HG03196 (cell line): ENCODE measurements at regions not wholly inside any gene's neighbourhood (a gene's known extent, or its start where the extent isn't known, plus 50 kb on each side); places are given as distances from the start of the nearest gene placed in this dataset.

Source experiments
- ATAC-seq: cut with Tn5 transposase; IDR thresholded peaks from one replicate; pipeline ENCODE4 v1.9.1; 2021; ENCODE audit not compliant: unreplicated experiment

GRCh38 chr3:154584974-154585373 is 155.0 kb upstream of the GPR149 start:
- ATAC-seq = no peak

DNA sequence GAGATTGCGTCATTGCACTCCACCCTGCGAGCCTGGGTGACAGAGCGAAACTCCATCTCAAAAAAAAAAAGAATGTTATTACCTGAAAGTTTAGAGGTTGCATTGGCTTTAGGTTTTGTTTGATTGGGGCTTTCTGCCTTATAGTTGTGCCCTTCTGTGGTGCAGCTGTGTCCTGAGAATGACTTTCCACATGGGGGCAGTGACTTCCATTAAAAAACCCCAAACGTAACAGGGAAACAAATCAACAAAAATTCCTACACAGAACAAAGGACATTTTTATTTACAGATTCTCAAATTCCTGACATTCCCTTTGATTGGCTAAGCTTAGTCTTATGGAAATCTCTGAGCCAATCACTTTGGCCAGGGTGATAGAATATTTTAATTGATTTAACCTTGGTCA is 154.1 kb upstream of the GPR149 start:
- no peak for ATAC-seq

GRCh38 chr3:154583086-154583634 is 153.2 kb upstream of the GPR149 start:
- ATAC-seq = no peak

- no peak for ATAC-seq
Measured at GRCh38 chr3:154582501-154582900, 152.5 kb upstream of the GPR149 start.

GRCh38 chr3:154571553-154572226 is 141.7 kb upstream of the GPR149 start:
- ATAC-seq = no peak

DNA sequence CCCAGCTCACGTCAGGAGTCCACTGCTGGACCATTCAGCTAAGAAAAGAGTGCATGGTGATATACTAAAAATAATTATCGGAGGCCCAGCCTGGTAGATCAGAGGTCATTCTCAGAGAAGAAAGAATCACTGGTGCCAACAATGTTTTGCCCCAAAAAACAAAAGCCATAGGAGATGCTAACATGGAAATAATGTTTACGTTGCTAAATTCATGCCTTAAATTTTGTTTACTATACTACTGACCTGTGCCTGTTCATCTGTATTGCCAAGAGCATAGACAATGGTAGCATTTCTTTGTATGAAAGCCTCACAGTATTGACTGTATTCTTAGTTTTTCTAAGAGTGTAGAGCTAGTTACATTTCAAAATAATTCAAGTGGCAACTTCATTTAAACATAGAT is 138.1 kb upstream of the GPR149 start:
- no peak for ATAC-seq

DNA sequence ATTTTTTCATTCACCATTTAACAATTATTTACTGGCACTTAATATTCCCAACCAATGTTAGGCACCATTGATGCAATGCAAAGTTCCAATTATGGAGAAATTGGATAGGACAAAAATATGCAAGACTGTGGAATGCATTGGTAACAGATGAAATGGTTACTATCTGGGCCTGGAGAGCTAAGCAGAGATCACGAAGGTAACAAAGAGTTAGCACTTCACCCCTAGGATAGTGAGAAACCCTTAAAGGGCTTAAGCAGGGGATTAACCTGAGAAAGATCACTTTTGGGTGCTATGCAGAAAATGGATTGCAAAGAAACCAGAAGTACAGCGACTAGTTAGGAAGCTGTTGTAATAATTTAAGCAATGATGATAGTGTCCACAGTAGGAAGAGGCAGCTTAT is 129.6 kb upstream of the GPR149 start:
- ATAC-seq = no peak

DNA sequence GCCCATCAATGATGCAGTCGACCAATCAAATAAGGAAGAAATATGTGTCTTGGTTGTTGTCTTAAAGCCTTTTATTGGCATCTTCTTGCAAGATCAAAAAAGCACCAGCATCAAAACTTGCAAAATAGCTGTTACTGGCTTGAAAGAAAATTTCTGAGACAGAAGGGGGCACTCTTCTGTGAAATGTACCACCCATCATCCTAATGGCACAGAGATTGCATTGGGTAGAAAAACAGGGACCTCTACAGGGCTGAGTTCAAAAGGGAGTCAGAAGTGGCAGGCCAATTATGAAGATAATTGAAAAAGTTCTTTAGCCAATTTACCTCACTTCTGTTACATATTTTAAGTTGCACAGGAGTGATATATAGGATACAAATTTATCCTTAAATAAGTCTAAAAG is 122.3 kb upstream of the GPR149 start:
- no peak for ATAC-seq

- ATAC-seq = no peak
Measured at GRCh38 chr3:154549391-154549790, 119.4 kb upstream of the GPR149 start.

GRCh38 chr3:154548341-154548740 is 118.4 kb upstream of the GPR149 start:
- ATAC-seq = no peak

DNA sequence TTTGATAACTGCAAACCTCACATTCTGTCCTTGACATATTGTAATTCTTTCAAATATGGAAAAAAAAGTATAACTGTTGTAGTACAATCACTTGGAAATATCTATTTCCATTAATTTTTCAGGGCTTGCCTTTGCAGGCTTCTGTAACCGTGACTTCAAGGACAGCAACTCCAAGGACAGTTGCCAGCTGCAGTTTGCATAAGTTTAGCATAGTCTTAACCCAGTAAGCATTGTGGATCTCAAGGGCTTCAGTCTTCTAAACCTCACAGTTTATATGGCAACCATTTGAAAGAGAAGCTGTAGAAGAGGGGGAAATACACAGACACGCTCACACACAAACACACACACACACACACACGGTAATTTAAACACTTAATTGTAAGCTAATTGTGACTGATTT is 112.8 kb upstream of the GPR149 start:
- no peak for ATAC-seq

DNA sequence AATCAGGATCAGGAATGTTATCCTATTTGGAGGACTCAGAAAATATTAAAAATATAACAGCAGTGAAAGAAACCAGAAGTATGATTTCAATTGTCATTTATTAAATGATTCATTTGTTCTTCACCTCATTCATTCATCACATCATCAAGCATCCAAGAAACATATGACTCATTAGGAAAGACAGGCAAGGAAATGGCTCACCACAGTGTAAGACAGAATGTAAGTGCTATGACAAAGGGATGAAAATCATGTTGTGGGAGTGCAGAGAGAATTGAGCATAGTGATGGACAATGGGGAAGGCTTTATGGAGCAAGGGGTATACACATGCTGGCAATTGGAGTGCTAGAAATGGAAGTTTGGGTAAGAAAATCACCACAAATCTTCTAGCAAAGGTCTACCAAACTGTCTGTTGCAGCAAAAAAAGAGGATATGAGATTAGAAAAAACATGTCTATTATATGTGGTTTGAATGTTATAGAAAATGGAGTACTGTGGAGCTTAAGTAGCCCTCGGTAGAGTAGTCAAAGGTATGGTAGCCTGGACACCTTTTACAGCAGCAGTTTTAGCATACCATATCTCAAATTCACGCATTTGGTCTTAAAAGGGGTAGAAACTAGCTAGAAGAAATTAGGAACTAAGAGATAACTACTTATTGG is 111.1 kb upstream of the GPR149 start:
- no peak for ATAC-seq

GRCh38 chr3:154538566-154539360 is 108.8 kb upstream of the GPR149 start:
- no peak for ATAC-seq

GRCh38 chr3:154536751-154537150 is 106.8 kb upstream of the GPR149 start:
- no peak for ATAC-seq

GRCh38 chr3:154522036-154522602 is 92.1 kb upstream of the GPR149 start:
- no peak for ATAC-seq

GRCh38 chr3:154517404-154517803 is 87.4 kb upstream of the GPR149 start:
- no peak for ATAC-seq

GRCh38 chr3:154515921-154516320 is 85.9 kb upstream of the GPR149 start:
- no peak for ATAC-seq

GRCh38 chr3:154510780-154511179 is 80.8 kb upstream of the GPR149 start:
- no peak for ATAC-seq

DNA sequence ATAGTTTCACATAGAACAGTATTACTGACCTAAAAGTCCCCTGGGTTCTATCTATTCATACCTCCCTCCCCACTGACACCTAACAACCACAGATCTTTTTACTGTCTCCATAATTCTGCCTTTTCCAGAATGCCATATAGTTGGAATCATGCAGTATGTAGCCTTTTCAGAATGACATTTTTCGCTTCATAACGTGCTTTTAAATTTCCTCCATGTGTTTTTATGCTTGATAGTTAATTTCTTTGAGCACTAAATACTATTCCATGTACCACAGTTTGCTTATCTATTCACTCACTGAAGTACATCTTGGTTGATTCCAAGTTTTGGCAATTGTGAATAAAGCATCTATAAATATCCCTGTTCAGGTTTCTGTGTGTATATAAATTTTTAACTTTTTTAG is 77.7 kb upstream of the GPR149 start:
- ATAC-seq = no peak

DNA sequence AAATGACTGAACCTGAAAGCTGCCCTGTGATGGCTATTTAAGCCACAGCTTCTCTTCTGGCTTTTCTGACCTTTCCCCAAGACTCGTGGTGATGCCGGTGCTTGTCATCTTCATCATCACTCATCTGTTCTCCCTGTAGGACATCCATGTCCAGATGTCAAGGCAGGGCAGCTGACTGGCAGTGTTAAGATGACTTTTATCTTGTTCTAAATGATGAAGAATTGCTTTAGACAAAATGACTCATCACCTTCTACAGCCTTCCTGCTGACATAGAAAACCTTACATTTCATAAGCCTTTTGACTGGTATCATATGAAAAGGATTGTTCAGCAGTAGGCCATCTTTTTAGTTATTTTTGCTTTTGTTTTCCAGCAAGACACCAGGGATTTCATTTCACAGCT is 67.0 kb upstream of the GPR149 start:
- ATAC-seq = no peak

GRCh38 chr3:154496540-154496939 is 66.5 kb upstream of the GPR149 start:
- ATAC-seq = no peak

DNA sequence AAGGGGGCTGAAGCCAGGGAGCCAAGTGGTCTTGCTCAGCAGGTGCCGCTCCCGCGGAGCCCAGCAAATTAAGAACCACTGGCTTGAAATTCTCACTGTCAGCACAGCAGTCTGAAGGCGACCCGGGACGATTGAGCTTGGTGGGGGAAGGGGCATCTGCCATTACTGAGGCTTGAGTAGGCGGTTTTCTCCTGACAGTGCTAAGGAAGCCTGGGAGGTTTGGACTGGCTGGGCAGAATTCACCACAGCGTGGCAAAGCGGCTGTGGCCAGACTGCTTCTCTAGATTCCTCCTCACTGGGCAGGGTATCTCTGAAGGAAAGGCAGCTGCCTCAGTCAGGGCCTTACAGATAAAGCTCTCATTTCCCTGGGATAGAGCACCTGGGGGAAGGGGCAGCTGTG is 57.0 kb upstream of the GPR149 start:
- no peak for ATAC-seq
